Osteoblast (primary cell): ENCODE measurements at regions not wholly inside any gene's neighbourhood (a gene's known extent, or its start where the extent isn't known, plus 50 kb on each side); places are given as distances from the start of the nearest gene placed in this dataset.

Source experiments
- DNase-seq: peaks from one replicate; pipeline ENCODE4 v3.0.0; 2011; ENCODE audit warnings: low spot score, mixed read lengths; ENCODE audit not compliant: insufficient read length; ENCODE audit errors: missing footprints
- H2AFZ ChIP-seq: 2 replicates; pipeline ENCODE4 v1.6.0; 2011; ENCODE audit warnings: mild to moderate bottlenecking, low read length
- H3K27ac ChIP-seq: 2 replicates; pipeline ENCODE4 v1.5.1; 2011; ENCODE audit warnings: mild to moderate bottlenecking, low read depth, low read length, moderate library complexity
- H3K27me3 ChIP-seq: 2 replicates; pipeline ENCODE4 v1.6.0; 2012; ENCODE audit warnings: mild to moderate bottlenecking, control low read depth, inconsistent platforms, low read length, moderate library complexity; ENCODE audit not compliant: insufficient read depth
- H3K36me3 ChIP-seq: 2 replicates; pipeline ENCODE4 v1.5.1; 2011; ENCODE audit warnings: mild to moderate bottlenecking, low read length, control low read depth, moderate library complexity; ENCODE audit not compliant: insufficient read depth
- H3K4me1 ChIP-seq: 2 replicates; pipeline ENCODE4 v1.5.1; 2011; ENCODE audit warnings: mild to moderate bottlenecking, low read length, control low read depth, moderate library complexity; ENCODE audit not compliant: insufficient read depth
- H3K4me2 ChIP-seq: 2 replicates; pipeline ENCODE4 v1.6.0; 2011; ENCODE audit warnings: mild to moderate bottlenecking, low read length; ENCODE audit not compliant: insufficient read depth
- H3K4me3 ChIP-seq: fragments of 200-600 bp; sonication (generic); 3 replicates; pipeline ENCODE4 v1.5.1; 2012; ENCODE audit warnings: mild to moderate bottlenecking, low read length, inconsistent platforms; ENCODE audit not compliant: insufficient read depth
- H3K79me2 ChIP-seq: 2 replicates; pipeline ENCODE4 v1.6.0; 2012; ENCODE audit warnings: mild to moderate bottlenecking, low read length, control low read depth, inconsistent platforms; ENCODE audit not compliant: insufficient read depth
- H3K9me3 ChIP-seq: 2 replicates; pipeline ENCODE4 v1.5.1; 2011; ENCODE audit warnings: low read depth, low read length, control low read depth
- H4K20me1 ChIP-seq: 2 replicates; pipeline ENCODE4 v1.6.0; 2012; ENCODE audit warnings: mild to moderate bottlenecking, low read length, control low read depth; ENCODE audit not compliant: insufficient read depth
- TF ChIP-seq, protein P1 (sequence below): IDR thresholded peaks from 2 replicates; pipeline ENCODE4 v1.5.1; 2011; ENCODE audit warnings: mild to moderate bottlenecking, low read depth, low read length, moderate library complexity; ENCODE audit errors: extremely low read depth

DNA sequence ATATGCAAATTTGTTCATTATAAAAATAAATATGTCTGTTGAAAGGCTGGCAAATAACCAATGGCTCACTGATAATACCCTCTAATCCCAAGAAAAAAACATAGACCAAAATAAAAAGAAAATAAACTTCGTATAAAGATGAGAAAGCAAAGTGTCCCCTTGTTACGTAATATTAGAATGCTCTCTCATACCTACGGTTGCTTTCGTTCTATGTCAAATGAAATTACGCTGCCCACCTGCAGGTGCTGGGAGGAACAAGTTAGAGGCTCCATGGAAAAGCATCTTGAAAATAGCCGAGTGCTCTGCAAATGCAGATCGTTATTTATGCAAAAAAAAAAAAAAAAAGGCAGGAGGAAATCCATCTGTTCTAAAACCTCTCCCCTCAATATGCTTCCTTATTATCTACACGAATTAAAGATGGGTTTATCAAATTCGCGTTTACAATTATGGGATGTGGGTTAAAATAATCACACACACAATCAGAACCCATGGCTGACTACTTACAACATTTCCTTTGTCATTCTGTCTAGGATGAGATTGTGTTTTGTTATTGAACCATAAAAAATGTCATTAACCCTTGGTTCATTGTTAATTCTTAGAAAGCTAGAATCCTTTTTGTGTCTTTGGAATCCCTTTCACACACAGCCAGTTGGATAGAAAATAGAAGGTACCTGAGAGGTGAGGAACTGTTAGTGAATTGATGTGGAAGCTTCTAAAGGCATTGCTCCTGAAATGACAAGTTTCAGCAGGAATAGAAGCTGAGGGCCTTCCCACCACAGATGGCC lies 268.6 kb downstream of the SETD4 start:
- H4K20me1 ChIP-seq, result no peaks in the 10 kb centered on the region
- H3K27ac ChIP-seq, result no peak overlapping the region
- H3K9me3 ChIP-seq, result no peaks in the 10 kb centered on the region
- H3K36me3 ChIP-seq, result no peaks in the 10 kb centered on the region
- no peaks in the 10 kb centered on the region for H3K79me2 ChIP-seq
- H2AFZ ChIP-seq, result no peak overlapping the region
- TF ChIP-seq, protein P1, sequence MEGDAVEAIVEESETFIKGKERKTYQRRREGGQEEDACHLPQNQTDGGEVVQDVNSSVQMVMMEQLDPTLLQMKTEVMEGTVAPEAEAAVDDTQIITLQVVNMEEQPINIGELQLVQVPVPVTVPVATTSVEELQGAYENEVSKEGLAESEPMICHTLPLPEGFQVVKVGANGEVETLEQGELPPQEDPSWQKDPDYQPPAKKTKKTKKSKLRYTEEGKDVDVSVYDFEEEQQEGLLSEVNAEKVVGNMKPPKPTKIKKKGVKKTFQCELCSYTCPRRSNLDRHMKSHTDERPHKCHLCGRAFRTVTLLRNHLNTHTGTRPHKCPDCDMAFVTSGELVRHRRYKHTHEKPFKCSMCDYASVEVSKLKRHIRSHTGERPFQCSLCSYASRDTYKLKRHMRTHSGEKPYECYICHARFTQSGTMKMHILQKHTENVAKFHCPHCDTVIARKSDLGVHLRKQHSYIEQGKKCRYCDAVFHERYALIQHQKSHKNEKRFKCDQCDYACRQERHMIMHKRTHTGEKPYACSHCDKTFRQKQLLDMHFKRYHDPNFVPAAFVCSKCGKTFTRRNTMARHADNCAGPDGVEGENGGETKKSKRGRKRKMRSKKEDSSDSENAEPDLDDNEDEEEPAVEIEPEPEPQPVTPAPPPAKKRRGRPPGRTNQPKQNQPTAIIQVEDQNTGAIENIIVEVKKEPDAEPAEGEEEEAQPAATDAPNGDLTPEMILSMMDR, result no peak
- DNase-seq, result peak; percentile 21
- no peaks in the 10 kb centered on the region for H3K4me1 ChIP-seq
- H3K27me3 ChIP-seq, result no peaks in the 10 kb centered on the region
- H3K4me3 ChIP-seq, result no peak overlapping the region
- no peak overlapping the region for H3K4me2 ChIP-seq

DNA sequence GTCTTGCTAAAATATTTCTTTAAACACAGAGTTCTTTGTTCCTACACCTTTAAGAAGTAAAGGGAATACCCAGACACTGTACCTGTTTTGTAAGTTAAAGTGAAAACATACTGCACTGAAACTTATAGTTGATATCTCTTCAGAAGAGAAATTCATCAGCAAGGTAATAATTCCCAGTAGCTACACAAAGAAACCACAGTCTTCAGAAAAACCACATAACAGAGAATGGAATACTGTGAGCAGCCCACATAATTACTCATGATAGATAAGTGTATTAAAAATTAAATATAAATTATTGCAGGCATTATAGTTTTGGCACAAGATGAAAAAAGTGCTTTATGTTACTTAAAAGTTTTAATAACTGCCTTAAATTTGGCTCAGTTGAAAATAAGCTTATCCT lies 276.6 kb downstream of the SETD4 start:
- no peak overlapping the region for H3K4me3 ChIP-seq
- H3K27me3 ChIP-seq, result no peaks in the 10 kb centered on the region
- no peak overlapping the region for H2AFZ ChIP-seq
- H3K79me2 ChIP-seq, result no peaks in the 10 kb centered on the region
- no peaks in the 10 kb centered on the region for H3K9me3 ChIP-seq
- peaks cover 21% of the 10 kb centered on the region for H3K4me1 ChIP-seq
- DNase-seq, result no peak
- H4K20me1 ChIP-seq, result no peaks in the 10 kb centered on the region
- no peaks in the 10 kb centered on the region for H3K36me3 ChIP-seq
- H3K4me2 ChIP-seq, result no peak overlapping the region
- no peak overlapping the region for H3K27ac ChIP-seq
- TF ChIP-seq, protein P1, result no peak

DNA sequence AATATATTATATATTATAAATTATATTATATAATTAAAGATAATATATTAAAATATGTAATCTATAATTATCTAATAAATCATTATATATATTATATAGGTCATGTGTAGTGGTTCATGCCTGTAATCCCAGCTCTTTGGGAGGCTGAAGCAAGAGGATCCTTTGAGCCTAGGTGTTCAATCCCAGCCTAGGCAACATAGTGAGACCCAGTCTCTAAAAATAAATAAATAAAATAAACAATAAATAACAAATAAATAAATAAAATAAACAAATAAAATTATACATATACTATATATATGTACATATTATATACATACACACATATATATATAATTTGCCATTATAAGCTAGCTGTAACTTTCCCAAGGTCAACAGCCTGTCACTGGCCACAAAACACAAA lies 277.7 kb downstream of the SETD4 start:
- no peaks in the 10 kb centered on the region for H4K20me1 ChIP-seq
- no peak overlapping the region for H3K27ac ChIP-seq
- H2AFZ ChIP-seq, result no peak overlapping the region
- no peak overlapping the region for H3K4me3 ChIP-seq
- TF ChIP-seq, protein P1, result no peak
- peaks cover 21% of the 10 kb centered on the region for H3K4me1 ChIP-seq
- H3K4me2 ChIP-seq, result no peak overlapping the region
- no peaks in the 10 kb centered on the region for H3K79me2 ChIP-seq
- no peaks in the 10 kb centered on the region for H3K9me3 ChIP-seq
- H3K36me3 ChIP-seq, result no peaks in the 10 kb centered on the region
- H3K27me3 ChIP-seq, result no peaks in the 10 kb centered on the region
- DNase-seq, result no peak

DNA sequence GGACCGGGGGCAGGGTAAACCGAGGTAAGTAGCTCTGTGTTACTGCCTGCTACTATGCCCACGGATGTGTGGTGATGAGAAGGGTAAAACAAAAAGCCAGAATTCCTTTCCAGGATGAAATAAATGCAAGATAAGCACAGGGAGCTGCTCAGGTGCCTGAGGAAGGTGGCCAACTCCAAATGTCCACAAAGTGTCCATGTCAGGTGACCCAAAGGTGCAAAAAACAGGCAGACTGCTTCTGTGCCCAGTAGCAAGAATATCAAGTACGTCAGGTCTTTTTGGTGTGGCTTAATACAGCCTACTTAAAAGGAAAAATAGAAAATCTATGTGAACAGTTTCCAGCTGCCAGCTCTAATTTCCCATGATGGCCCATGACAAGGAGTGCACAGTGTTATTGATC lies 279.3 kb downstream of the SETD4 start:
- peaks cover 21% of the 10 kb centered on the region for H3K4me1 ChIP-seq
- no peak overlapping the region for H3K4me2 ChIP-seq
- peak overlapping the region; percentile 96 for H3K27ac ChIP-seq
- H3K27me3 ChIP-seq, result no peaks in the 10 kb centered on the region
- H3K9me3 ChIP-seq, result no peaks in the 10 kb centered on the region
- no peaks in the 10 kb centered on the region for H4K20me1 ChIP-seq
- TF ChIP-seq, protein P1, result no peak
- H2AFZ ChIP-seq, result no peak overlapping the region
- H3K4me3 ChIP-seq, result no peak overlapping the region
- no peak for DNase-seq
- no peaks in the 10 kb centered on the region for H3K36me3 ChIP-seq
- no peaks in the 10 kb centered on the region for H3K79me2 ChIP-seq
